ENCODE measurements at regions not wholly inside any gene's neighbourhood (a gene's known extent, or its start where the extent isn't known, plus 50 kb on each side); places are given as distances from the start of the nearest gene placed in this dataset.

- TF ChIP-seq, protein P1, sequence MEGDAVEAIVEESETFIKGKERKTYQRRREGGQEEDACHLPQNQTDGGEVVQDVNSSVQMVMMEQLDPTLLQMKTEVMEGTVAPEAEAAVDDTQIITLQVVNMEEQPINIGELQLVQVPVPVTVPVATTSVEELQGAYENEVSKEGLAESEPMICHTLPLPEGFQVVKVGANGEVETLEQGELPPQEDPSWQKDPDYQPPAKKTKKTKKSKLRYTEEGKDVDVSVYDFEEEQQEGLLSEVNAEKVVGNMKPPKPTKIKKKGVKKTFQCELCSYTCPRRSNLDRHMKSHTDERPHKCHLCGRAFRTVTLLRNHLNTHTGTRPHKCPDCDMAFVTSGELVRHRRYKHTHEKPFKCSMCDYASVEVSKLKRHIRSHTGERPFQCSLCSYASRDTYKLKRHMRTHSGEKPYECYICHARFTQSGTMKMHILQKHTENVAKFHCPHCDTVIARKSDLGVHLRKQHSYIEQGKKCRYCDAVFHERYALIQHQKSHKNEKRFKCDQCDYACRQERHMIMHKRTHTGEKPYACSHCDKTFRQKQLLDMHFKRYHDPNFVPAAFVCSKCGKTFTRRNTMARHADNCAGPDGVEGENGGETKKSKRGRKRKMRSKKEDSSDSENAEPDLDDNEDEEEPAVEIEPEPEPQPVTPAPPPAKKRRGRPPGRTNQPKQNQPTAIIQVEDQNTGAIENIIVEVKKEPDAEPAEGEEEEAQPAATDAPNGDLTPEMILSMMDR (conservative IDR thresholded peaks at IDR 0.05): no peak
- no peak for TF ChIP-seq EZH2 (IDR thresholded peaks at IDR 0.05; ENCODE audit: low read depth)
Measured at GRCh38 chr2:71927757-71928715, 219.6 kb downstream of the CYP26B1 start.

Data from PC-9 (cell line).